A549 (cell line): ENCODE measurements at regions not wholly inside any gene's neighbourhood (a gene's known extent, or its start where the extent isn't known, plus 50 kb on each side); places are given as distances from the start of the nearest gene placed in this dataset.
A peak's percentile ranks its signal among the peaks of the same experiment; 100 is the strongest.

Experiments
- ATAC-seq, 2 experiments: fragments of 200-7000 bp in 1 of 2; fragments of >200 bp in 1 of 2; cut with Nextera tagmentation in 1 of 2; cut with Tn5 transposase in 1 of 2; 3 replicates each; pipeline versions ENCODE4 v1.8.0 to v1.9.1; 2018 to 2020; ENCODE audit warnings: mild to moderate bottlenecking in 1 of 2, moderate library complexity in 1 of 2
- CTCF ChIA-PET: fragments of 300-600 bp; sonication (Branson Sonifier 250); formaldehyde crosslinking; extraction: SDS; loops from one replicate; lab custom pipeline; 2021; ENCODE audit warnings: antibody characterized with exemption, inconsistent platforms; lab: Yijun Ruan, JAX
- POLR2A ChIA-PET: fragments of 350-600 bp; formaldehyde crosslinking; extraction: SDS; loops from one replicate; lab custom pipeline; 2021; ENCODE audit warnings: antibody characterized with exemption, inconsistent platforms; lab: Yijun Ruan, JAX
- DNase-seq, 2 experiments: peaks; one replicate each; pipeline versions ENCODE4 v3.0.0 to v3.0.0-alpha.2; 2011 to 2016; ENCODE audit warnings: low read depth in 1 of 2, low spot score in 1 of 2
- FAIRE-seq: peaks from 2 replicates; lab custom pipeline; 2011; peaks lifted over from hg19 to GRCh38; lab: Jason Lieb, UNC
- H3K27ac ChIP-seq, 2 experiments: fragments of >200 bp; sonication (Bioruptor Twin); formaldehyde crosslinking; 3 replicates each; pipeline ENCODE4 v1.5.1; 2016 to 2017
- H3K4me1 ChIP-seq: fragments of >200 bp; sonication (Bioruptor Twin); formaldehyde crosslinking; 3 replicates; pipeline ENCODE4 v1.6.1; 2016
- H3K4me2 ChIP-seq: fragments of >200 bp; sonication (Bioruptor Twin); formaldehyde crosslinking; 3 replicates; pipeline ENCODE4 v1.6.1; 2016
- H3K4me3 ChIP-seq: fragments of >200 bp; sonication (Bioruptor Twin); formaldehyde crosslinking; 3 replicates; pipeline ENCODE4 v1.5.1; 2016
- H3K9me3 ChIP-seq: fragments of >200 bp; sonication (Bioruptor Twin); formaldehyde crosslinking; 3 replicates; pipeline ENCODE4 v1.6.1; 2016
- ATOH8 ChIP-seq: fragments of 250-450 bp; sonication (Bioruptor Pico); IDR thresholded peaks from 2 replicates; pipeline ENCODE4 v1.5.0; 2020; ENCODE audit warnings: low read depth, mild to moderate bottlenecking, moderate library complexity
- CBX8 ChIP-seq: fragments of 200-600 bp; sonication (generic); IDR thresholded peaks from 2 replicates; pipeline ENCODE4 v1.6.1; 2016
- CEBPB ChIP-seq, 2 experiments: fragments of >200 bp in 1 of 2; sonication (Bioruptor Twin) in 1 of 2; formaldehyde crosslinking in 1 of 2; IDR thresholded peaks; 2 replicates each; pipeline ENCODE4 v1.6.1; 2012 to 2016
- CHD4 ChIP-seq: fragments of 200-600 bp; sonication (generic); IDR thresholded peaks from 2 replicates; pipeline ENCODE4 v1.6.1; 2016; ENCODE audit warnings: antibody characterized with exemption, mild to moderate bottlenecking, borderline replicate concordance
- EP300 ChIP-seq, 2 experiments: fragments of >200 bp; sonication (Bioruptor Twin); formaldehyde crosslinking; IDR thresholded peaks; 2 replicates in 1 of 2; 3 replicates in 1 of 2; pipeline ENCODE4 v1.6.1; 2016 to 2017
- ESRRA ChIP-seq: fragments of 150-350 bp; IDR thresholded peaks from 2 replicates; pipeline ENCODE4 v1.6.1; 2014; ENCODE audit warnings: mild to moderate bottlenecking, low read length, borderline replicate concordance
- HOXB13 ChIP-seq: fragments of 250-450 bp; sonication (Bioruptor Pico); IDR thresholded peaks from 2 replicates; pipeline ENCODE4 v1.5.0; 2020; ENCODE audit warnings: low read depth, mild to moderate bottlenecking, moderate library complexity
- KDM1A ChIP-seq: fragments of 200-600 bp; sonication (generic); IDR thresholded peaks from 2 replicates; pipeline ENCODE4 v1.6.1; 2016; ENCODE audit warnings: low read depth, mild to moderate bottlenecking
- MAX ChIP-seq: IDR thresholded peaks from 2 replicates; pipeline ENCODE4 v1.6.1; 2012
- NFE2L2 ChIP-seq: fragments of 150-350 bp; conservative IDR thresholded peaks from 2 replicates; pipeline ENCODE4 v1.6.1; 2014; ENCODE audit warnings: low read length
- RFX5 ChIP-seq: fragments of 450-650 bp; IDR thresholded peaks from 2 replicates; pipeline ENCODE4 v1.7.1; 2014; ENCODE audit warnings: antibody characterized with exemption, mild to moderate bottlenecking, moderate library complexity
- SREBF2 ChIP-seq: fragments of 450-650 bp; IDR thresholded peaks from 2 replicates; pipeline ENCODE4 v1.6.1; 2014; ENCODE audit warnings: mild to moderate bottlenecking, moderate library complexity
- TFCP2L1 ChIP-seq: fragments of 250-450 bp; sonication (Bioruptor Pico); IDR thresholded peaks from 2 replicates; pipeline ENCODE4 v1.5.0; 2021; ENCODE audit warnings: mild to moderate bottlenecking
- ZFP36 ChIP-seq: fragments of 450-650 bp; IDR thresholded peaks from 2 replicates; pipeline ENCODE4 v1.6.1; 2014; ENCODE audit warnings: borderline replicate concordance; ENCODE audit not compliant: partially characterized antibody
- ZSCAN20 ChIP-seq: fragments of 250-450 bp; sonication (Bioruptor Pico); IDR thresholded peaks from 2 replicates; pipeline ENCODE4 v1.8.0; 2022; ENCODE audit warnings: mild to moderate bottlenecking, moderate library complexity
- WGBS: methylation state at CpG from one replicate; pipeline ENCODE4 v1.1.6; 2017; ENCODE audit errors: missing lambda C conversion rate; 5-methylcytosine and 5-hydroxymethylcytosine counted together
- TF ChIP-seq, protein P1 (sequence below): fragments of 450-650 bp; IDR thresholded peaks from 2 replicates; pipeline ENCODE4 v1.6.1; 2014; ENCODE audit warnings: antibody characterized with exemption

DNA sequence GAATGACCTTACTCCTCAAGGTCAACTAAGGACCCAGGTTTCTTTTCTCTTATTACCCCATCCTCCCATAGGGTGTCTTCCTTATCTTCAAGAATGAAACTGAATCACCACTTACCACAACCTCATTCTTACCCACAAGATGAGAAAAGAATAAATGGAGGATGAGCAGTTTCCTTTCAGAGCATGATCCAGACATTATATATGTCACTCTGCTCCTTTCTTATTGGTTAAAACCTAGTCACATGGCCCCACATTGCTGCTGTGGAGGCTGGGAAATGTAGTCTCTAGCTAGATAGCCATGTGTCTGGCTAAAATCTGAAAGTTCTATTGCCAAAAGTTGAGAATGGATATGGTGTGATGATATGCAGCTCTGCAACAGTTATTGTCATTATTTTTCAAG is 62.4 kb upstream of the RAI2 start:
- Histone ChIP-seq H3K4me3 (no peak overlapping the region), H3K4me2 (no peak overlapping the region), H3K27ac (no peak overlapping the region), H3K4me1 (no peaks in the 10 kb centered on the region), H3K9me3 (no peaks in the 10 kb centered on the region)
- POLR2A ChIA-PET, result no interaction called here
- peak; percentile 89 for FAIRE-seq
- CTCF ChIA-PET, result interaction anchor here (0.5 kb wide), 1 partner anchor 491 kb away, joined by 5 read pairs; no protein-coding TSS in a partner anchor
- ATAC-seq, result peak in 1 of 2 experiments; percentile 52; a peak in 2 of 6 replicates
- TF ChIP-seq, protein P1, sequence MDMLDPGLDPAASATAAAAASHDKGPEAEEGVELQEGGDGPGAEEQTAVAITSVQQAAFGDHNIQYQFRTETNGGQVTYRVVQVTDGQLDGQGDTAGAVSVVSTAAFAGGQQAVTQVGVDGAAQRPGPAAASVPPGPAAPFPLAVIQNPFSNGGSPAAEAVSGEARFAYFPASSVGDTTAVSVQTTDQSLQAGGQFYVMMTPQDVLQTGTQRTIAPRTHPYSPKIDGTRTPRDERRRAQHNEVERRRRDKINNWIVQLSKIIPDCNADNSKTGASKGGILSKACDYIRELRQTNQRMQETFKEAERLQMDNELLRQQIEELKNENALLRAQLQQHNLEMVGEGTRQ, result peak; percentile 25; the same call in 1 of the 2 replicates
- TF ChIP-seq NFE2L2, result no peak
- TF ChIP-seq, all 56 proteins: peak for 1
- DNase-seq, result peak in 1 of 2 experiments; percentile 4

- DNase-seq (no peak), ATAC-seq (no peak)
- WGBS, result 26% methylated on average over 5 of the region's 5 CpGs
- Histone ChIP-seq H3K4me1 (no peaks in the 10 kb centered on the region), H3K4me2 (no peak overlapping the region)
- CTCF ChIA-PET, result no interaction called here
- no peak for TF ChIP-seq MAX
- no peak for TF ChIP-seq EP300 (IDR thresholded peaks at IDR 0.05)
- TF ChIP-seq, all 56 proteins: peak for 0
- no peak overlapping the region for H3K4me3 ChIP-seq
- no peaks in the 10 kb centered on the region for H3K9me3 ChIP-seq
- POLR2A ChIA-PET, result no interaction called here
- no peak overlapping the region for H3K27ac ChIP-seq
- FAIRE-seq, result no peak
Observed at GRCh38 chrX:17922303-17922702, 61.2 kb upstream of the RAI2 start.

DNA sequence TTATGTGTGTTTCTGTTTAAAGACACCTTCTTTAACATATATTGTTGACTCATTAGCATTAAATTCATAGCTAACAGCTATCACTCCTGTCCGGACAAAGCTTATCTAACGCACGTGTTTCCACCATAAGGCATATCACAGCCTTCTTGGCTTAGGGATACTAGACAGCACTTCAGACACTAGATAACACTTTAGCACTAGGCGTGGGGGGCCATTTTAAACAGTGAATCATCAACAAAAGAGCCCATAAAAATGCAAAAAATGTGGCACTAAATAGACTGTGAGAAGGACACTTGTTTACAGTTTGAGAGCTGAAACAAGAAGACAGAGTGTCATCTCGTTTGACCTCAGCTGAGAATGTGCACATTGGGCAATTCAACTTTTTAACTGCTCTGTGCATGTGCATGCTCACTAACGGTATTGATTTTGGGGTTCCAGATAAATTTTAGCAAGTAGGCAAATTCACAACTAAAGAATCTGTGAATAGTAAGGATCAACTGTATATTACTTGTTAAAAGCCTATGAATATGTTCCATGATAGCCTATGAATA is 58.9 kb upstream of the RAI2 start:
- CTCF ChIA-PET, result no interaction called here

DNA sequence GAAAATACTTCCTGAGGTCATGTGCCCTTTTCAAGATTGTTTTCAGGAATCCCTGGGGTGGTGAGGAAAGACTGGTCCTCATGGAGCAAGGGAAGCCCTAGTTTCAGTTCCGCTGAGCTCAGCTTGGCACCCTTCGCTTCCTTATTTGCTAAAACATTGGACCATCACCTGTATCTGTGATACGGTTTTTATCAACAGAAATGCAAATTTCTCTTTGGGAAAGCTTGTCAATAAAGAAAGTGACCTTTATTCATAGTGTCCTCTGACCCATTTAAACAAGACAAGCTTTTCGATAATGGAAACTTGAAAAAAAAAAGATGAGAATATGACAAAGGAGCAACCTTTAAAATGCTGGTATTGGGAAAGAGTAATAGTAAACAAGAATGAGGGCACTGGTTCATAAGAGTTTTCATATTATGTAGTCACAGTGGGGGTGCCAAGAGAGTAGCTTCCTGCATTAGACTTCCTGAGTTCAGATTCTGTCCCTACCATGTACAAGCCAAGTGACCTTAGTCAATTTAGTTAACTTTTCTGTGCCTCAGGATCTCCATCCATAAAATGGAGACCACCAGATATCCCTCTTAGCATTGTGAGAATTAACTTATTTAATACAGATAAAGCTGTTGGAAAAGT is 57.0 kb upstream of the RAI2 start:
- DNase-seq, result no peak
- no peak overlapping the region for H3K4me3 ChIP-seq
- ChIA-PET POLR2A (no interaction called here), CTCF (no interaction called here)
- no peak overlapping the region for H3K4me2 ChIP-seq
- no peak for FAIRE-seq
- no peak for ATAC-seq
- TF ChIP-seq KDM1A (no peak), ESRRA (no peak), MAX (no peak)
- no peak overlapping the region for H3K27ac ChIP-seq
- WGBS, result 53% methylated on average over 4 of the region's 4 CpGs
- H3K4me1 ChIP-seq, result no peaks in the 10 kb centered on the region
- no peaks in the 10 kb centered on the region for H3K9me3 ChIP-seq

More for the DNA sequence above, 58.9 kb upstream of the RAI2 start:
- DNase-seq (no peak), ATAC-seq (no peak), FAIRE-seq (peak; percentile 91)
- POLR2A ChIA-PET, result no interaction called here
- Histone ChIP-seq H3K4me3 (no peak overlapping the region), H3K4me1 (no peaks in the 10 kb centered on the region), H3K9me3 (no peaks in the 10 kb centered on the region), H3K4me2 (no peak overlapping the region), H3K27ac (no peak overlapping the region)
- TF ChIP-seq ESRRA (no peak), EP300 (IDR thresholded peaks at IDR 0.05) (no peak), ZFP36 (no peak), CEBPB (IDR thresholded peaks at IDR 0.05) (no peak), ATOH8 (no peak), ZSCAN20 (CRISPR knock-in tag) (no peak), HOXB13 (CRISPR knock-in tag) (no peak), TFCP2L1 (CRISPR knock-in tag) (no peak), RFX5 (no peak), SREBF2 (no peak), CHD4 (no peak), CBX8 (no peak)
- WGBS, result 49% methylated on average over 6 of the region's 6 CpGs
